ENCODE measurements at regions not wholly inside any gene's neighbourhood (a gene's known extent, or its start where the extent isn't known, plus 50 kb on each side); places are given as distances from the start of the nearest gene placed in this dataset.

DNA sequence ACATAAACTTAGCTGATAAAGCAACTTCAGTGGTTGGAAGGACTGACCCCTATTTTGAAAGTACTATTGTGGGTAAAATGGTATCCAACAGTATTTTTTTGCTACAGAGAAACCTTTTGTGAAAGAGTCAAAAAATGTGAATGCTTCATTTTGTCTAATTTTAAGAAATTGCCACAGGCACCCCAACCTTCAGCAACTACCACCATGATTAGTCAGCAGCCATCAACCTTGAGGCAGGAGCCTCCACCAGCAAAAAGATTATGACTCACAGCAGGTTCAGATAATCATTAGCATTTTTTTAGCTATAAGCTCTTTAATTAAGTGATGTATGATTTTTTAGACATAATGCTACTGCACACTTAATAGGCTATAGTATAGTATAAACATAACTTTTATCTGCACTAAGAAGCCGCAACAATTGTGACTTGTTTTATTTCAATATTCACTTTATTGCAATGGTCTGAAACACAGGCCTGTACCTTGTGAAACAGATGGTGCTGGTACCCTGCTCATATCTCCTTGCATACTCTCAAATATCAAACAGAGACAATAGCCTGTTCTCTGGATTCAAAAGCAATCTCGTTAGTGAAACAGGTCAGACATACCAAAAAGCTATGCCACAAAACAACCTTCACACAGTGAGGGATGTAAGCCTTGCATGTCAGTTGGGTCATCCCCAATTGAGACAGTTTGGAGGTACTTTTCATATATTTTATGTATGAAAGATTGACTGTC, 261.2 kb upstream of the FAM174A start:
- Mint-ChIP-seq H3K4me3 (no peak overlapping the region), H3K9me3 (no peaks in the 10 kb centered on the region), H3K27ac (no peak overlapping the region), H3K27me3 (no peaks in the 10 kb centered on the region), H3K4me1 (ENCODE audit: unreplicated experiment) (peaks cover 9% of the 10 kb centered on the region), H3K36me3 (no peaks in the 10 kb centered on the region)
- TF ChIP-seq, protein P1, sequence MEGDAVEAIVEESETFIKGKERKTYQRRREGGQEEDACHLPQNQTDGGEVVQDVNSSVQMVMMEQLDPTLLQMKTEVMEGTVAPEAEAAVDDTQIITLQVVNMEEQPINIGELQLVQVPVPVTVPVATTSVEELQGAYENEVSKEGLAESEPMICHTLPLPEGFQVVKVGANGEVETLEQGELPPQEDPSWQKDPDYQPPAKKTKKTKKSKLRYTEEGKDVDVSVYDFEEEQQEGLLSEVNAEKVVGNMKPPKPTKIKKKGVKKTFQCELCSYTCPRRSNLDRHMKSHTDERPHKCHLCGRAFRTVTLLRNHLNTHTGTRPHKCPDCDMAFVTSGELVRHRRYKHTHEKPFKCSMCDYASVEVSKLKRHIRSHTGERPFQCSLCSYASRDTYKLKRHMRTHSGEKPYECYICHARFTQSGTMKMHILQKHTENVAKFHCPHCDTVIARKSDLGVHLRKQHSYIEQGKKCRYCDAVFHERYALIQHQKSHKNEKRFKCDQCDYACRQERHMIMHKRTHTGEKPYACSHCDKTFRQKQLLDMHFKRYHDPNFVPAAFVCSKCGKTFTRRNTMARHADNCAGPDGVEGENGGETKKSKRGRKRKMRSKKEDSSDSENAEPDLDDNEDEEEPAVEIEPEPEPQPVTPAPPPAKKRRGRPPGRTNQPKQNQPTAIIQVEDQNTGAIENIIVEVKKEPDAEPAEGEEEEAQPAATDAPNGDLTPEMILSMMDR (conservative IDR thresholded peaks at IDR 0.05) = no peak
- DNase-seq (ENCODE audit: extremely low spot score, unreplicated experiment) = no peak

DNA sequence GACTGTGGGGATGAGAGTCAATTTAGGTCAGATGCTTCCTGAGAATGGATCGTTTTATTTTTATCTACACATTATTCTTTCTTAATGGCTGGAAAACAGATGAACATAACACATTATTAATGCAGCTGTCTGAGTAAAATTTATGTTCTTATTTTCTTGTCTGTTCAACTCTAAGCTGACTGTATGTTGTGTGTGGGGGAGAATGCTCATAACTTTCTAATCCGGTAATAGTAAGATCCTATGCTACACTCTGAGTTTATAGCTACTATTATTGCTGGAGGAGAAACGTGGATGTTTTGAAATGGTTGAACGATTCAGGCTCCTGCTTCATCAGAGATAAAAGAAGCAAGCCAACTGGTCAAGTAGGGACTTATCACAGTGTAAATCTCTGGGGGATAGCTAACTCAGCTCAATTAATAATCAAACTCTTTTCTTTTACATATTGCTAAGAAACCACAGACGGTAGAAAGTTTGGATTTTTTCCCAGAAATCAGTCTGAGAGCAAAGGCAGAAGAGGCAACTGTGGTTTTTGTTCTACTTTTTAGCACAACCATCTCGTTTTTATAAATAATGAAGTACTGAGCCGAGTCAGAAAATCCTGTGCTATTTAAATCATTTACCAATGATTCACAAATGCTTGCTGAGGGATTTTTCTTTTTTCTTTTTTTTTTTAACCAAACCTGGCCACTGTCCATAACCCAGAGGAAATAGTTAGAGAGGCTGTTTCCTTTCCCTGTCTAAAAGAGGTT, 265.0 kb upstream of the FAM174A start:
- Mint-ChIP-seq H3K27ac (no peak overlapping the region), H3K4me3 (no peak overlapping the region), H3K36me3 (no peaks in the 10 kb centered on the region), H3K27me3 (no peaks in the 10 kb centered on the region), H3K9me3 (no peaks in the 10 kb centered on the region), H3K4me1 (ENCODE audit: unreplicated experiment) (peaks cover 9% of the 10 kb centered on the region)
- DNase-seq (ENCODE audit: extremely low spot score, unreplicated experiment) = no peak
- TF ChIP-seq, protein P1 (conservative IDR thresholded peaks at IDR 0.05) = no peak

DNA sequence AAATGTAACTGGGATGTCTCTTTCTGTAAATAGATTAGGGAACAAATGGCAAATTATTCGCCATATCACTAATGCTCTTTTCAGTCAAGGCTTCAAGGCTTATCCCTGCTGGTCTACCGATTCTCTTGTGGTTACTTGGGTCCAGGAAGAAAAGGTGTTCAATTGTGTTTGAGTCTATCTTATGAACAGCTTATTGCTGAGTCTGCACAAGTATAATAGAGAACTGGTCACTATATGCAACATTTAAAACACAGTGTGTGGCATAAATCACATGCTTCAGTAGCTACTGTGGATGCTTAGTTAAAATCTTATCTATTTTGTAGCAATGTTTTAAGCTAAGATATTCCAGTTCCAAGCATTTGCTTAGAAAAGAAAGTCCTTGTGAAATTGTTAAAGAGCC, 274.2 kb upstream of the FAM174A start:
- no peak for DNase-seq (ENCODE audit: extremely low spot score, unreplicated experiment)
- Mint-ChIP-seq H3K4me1 (ENCODE audit: unreplicated experiment) (no peaks in the 10 kb centered on the region), H3K27ac (no peak overlapping the region), H3K9me3 (no peaks in the 10 kb centered on the region), H3K36me3 (no peaks in the 10 kb centered on the region), H3K4me3 (no peak overlapping the region), H3K27me3 (no peaks in the 10 kb centered on the region)
- TF ChIP-seq, protein P1 (conservative IDR thresholded peaks at IDR 0.05) = no peak

DNA sequence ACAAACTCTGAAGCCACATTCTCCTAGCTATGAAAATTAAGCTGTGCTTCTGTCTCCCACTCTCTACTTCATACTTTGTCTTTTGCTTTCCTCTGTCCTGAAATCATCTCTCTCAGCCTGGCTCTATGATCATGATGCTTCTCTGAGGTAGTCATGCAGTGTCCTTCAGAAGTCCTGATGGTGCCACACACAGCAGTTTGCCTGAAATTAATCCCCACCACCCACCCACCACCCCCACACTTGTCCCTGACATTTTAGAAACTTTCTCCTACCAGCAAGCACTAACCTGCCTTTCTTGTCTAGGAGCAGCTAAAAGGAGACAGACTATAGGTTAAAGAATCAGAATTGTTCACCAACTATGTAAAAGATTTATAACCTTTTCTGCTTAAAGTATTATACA, 282.2 kb upstream of the FAM174A start:
- H3K36me3 Mint-ChIP-seq = no peaks in the 10 kb centered on the region
- no peaks in the 10 kb centered on the region for H3K27me3 Mint-ChIP-seq
- H3K4me1 Mint-ChIP-seq (ENCODE audit: unreplicated experiment) = no peaks in the 10 kb centered on the region
- no peak overlapping the region for H3K27ac Mint-ChIP-seq
- DNase-seq (ENCODE audit: extremely low spot score, unreplicated experiment) = no peak
- no peak overlapping the region for H3K4me3 Mint-ChIP-seq
- H3K9me3 Mint-ChIP-seq = no peaks in the 10 kb centered on the region
- TF ChIP-seq, protein P1 (conservative IDR thresholded peaks at IDR 0.05) = no peak

DNA sequence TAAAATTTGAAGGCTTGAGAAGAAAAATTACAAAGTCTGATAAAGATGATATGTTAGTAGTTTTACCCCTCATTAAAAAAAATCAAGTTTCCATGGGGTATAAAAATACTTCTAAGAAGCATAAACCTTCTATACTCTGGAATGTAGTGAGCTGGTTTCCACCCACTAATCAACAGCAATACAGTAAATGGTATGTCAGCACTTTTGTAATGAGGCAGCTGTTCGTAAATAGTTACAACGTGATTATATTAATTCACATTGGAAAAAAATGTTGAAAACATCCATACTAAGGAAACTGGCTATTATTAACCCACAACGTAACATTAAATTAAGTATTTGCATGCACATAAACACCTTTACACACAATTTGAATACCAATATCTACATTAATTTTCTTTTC, 283.1 kb upstream of the FAM174A start:
- TF ChIP-seq, protein P1 (conservative IDR thresholded peaks at IDR 0.05) = no peak
- DNase-seq (ENCODE audit: extremely low spot score, unreplicated experiment) = no peak
- no peaks in the 10 kb centered on the region for H3K4me1 Mint-ChIP-seq (ENCODE audit: unreplicated experiment)
- H3K27ac Mint-ChIP-seq = no peak overlapping the region
- no peaks in the 10 kb centered on the region for H3K36me3 Mint-ChIP-seq
- H3K4me3 Mint-ChIP-seq = no peak overlapping the region
- H3K9me3 Mint-ChIP-seq = no peaks in the 10 kb centered on the region
- H3K27me3 Mint-ChIP-seq = no peaks in the 10 kb centered on the region
